Midbrain (tissue), 1 donor: ENCODE measurements at regions not wholly inside any gene's neighbourhood (a gene's known extent, or its start where the extent isn't known, plus 50 kb on each side); places are given as distances from the start of the nearest gene placed in this dataset.

Source experiments
- DNase-seq: peaks from one replicate; lab custom pipeline; 2025; lab: John Stamatoyannopoulos, UW

- no peak for DNase-seq
Observed at GRCh38 chrX:39633293-39633692, 464.5 kb downstream of the BCOR start.

- DNase-seq = no peak
Observed at GRCh38 chrX:39636481-39636880, 461.3 kb downstream of the BCOR start.

GRCh38 chrX:39638526-39638925, 459.2 kb downstream of the BCOR start:
- no peak for DNase-seq

GRCh38 chrX:39639871-39640270, 457.9 kb downstream of the BCOR start:
- DNase-seq = no peak

GRCh38 chrX:39640866-39641265, 456.9 kb downstream of the BCOR start:
- no peak for DNase-seq

- DNase-seq = no peak
Observed at GRCh38 chrX:39642071-39642470, 455.7 kb downstream of the BCOR start.

GRCh38 chrX:39643550-39643949, 454.2 kb downstream of the BCOR start:
- DNase-seq = no peak

GRCh38 chrX:39645178-39645895, 452.4 kb downstream of the BCOR start:
- no peak for DNase-seq

GRCh38 chrX:39648548-39649254, 449.1 kb downstream of the BCOR start:
- no peak for DNase-seq

GRCh38 chrX:39650768-39651347, 446.9 kb downstream of the BCOR start:
- DNase-seq = no peak

GRCh38 chrX:39652336-39652735, 445.4 kb downstream of the BCOR start:
- DNase-seq = no peak

GRCh38 chrX:39653691-39654090, 444.1 kb downstream of the BCOR start:
- DNase-seq = peak; percentile 73

GRCh38 chrX:39654183-39654925, 443.4 kb downstream of the BCOR start:
- no peak for DNase-seq

- no peak for DNase-seq
Observed at GRCh38 chrX:39654952-39655351, 442.8 kb downstream of the BCOR start.

- no peak for DNase-seq
Observed at GRCh38 chrX:39661116-39661907, 436.4 kb downstream of the BCOR start.

GRCh38 chrX:39665830-39666518, 431.8 kb downstream of the BCOR start:
- DNase-seq = no peak

GRCh38 chrX:39667191-39667590, 430.6 kb downstream of the BCOR start:
- DNase-seq = no peak

- no peak for DNase-seq
Observed at GRCh38 chrX:39667736-39668482, 429.8 kb downstream of the BCOR start.

- DNase-seq = no peak
Observed at GRCh38 chrX:39669668-39670067, 428.1 kb downstream of the BCOR start.

GRCh38 chrX:39670281-39670680, 427.5 kb downstream of the BCOR start:
- DNase-seq = no peak
